Stimulated activated CD4-positive, alpha-beta T cell treated with anti-CD3 and anti-CD28 coated beads, Interleukin-12 subunit alpha, Interleukin-12 subunit beta, amount 100 ng/mL, for 4 hours (primary cell): ENCODE measurements at regions not wholly inside any gene's neighbourhood (a gene's known extent, or its start where the extent isn't known, plus 50 kb on each side); places are given as distances from the start of the nearest gene placed in this dataset.
"Not testable (repeated sequence)": the region's sequence is repeated elsewhere in the genome, so short reads cannot be mapped to it uniquely, and the experiment has no call there.

ENCODE experiments used
- DNase-seq: peaks from one replicate; pipeline ENCODE4 v3.0.0-alpha.2; 2020

- not testable (repeated sequence) for DNase-seq
Observed at GRCh38 chr7:56697058-56697457, 435.2 kb downstream of the ZNF479 start.

- no peak for DNase-seq
Observed at GRCh38 chr7:56686276-56686859, 445.9 kb downstream of the ZNF479 start.

- DNase-seq, result no peak
Observed at GRCh38 chr7:56639173-56639746, 493.0 kb downstream of the ZNF479 start.

- DNase-seq, result no peak
Observed at GRCh38 chr7:56609852-56610355, 493.7 kb upstream of the NUPR2 start.

- DNase-seq, result no peak
Observed at GRCh38 chr7:56605146-56605545, 488.9 kb upstream of the NUPR2 start.

GRCh38 chr7:56578612-56579011 lies 462.4 kb upstream of the NUPR2 start:
- no peak for DNase-seq

- no peak for DNase-seq
Observed at GRCh38 chr7:56570968-56571367, 454.8 kb upstream of the NUPR2 start.

- no peak for DNase-seq
Observed at GRCh38 chr7:56538541-56539429, 422.6 kb upstream of the NUPR2 start.

- DNase-seq, result no peak
Observed at GRCh38 chr7:56537952-56538351, 421.7 kb upstream of the NUPR2 start.

GRCh38 chr7:56537477-56537876 lies 421.3 kb upstream of the NUPR2 start:
- DNase-seq, result no peak

- no peak for DNase-seq
Observed at GRCh38 chr7:56495165-56495564, 378.9 kb upstream of the NUPR2 start.

GRCh38 chr7:56493704-56494450 lies 377.7 kb upstream of the NUPR2 start:
- no peak for DNase-seq

GRCh38 chr7:56493196-56493595 lies 377.0 kb upstream of the NUPR2 start:
- DNase-seq, result no peak

- DNase-seq, result no peak
Observed at GRCh38 chr7:56491636-56492425, 375.6 kb upstream of the NUPR2 start.

- no peak for DNase-seq
Observed at GRCh38 chr7:56483861-56484550, 367.8 kb upstream of the NUPR2 start.

GRCh38 chr7:56483153-56483552 lies 366.9 kb upstream of the NUPR2 start:
- no peak for DNase-seq

- no peak for DNase-seq
Observed at GRCh38 chr7:56479748-56480147, 363.5 kb upstream of the NUPR2 start.

- DNase-seq, result no peak
Observed at GRCh38 chr7:56479136-56479535, 362.9 kb upstream of the NUPR2 start.

- DNase-seq, result no peak
Observed at GRCh38 chr7:56474271-56474670, 358.1 kb upstream of the NUPR2 start.

GRCh38 chr7:56471811-56472210 lies 355.6 kb upstream of the NUPR2 start:
- no peak for DNase-seq
